ENCODE measurements at regions not wholly inside any gene's neighbourhood (a gene's known extent, or its start where the extent isn't known, plus 50 kb on each side); places are given as distances from the start of the nearest gene placed in this dataset.

GRCh38 chrX:7280520-7280919 is 132.6 kb upstream of the PUDP start:
- no peak for DNase-seq (ENCODE audit: low read depth)

GRCh38 chrX:7272346-7272745 is 124.4 kb upstream of the PUDP start:
- DNase-seq (ENCODE audit: low read depth), result no peak

DNA sequence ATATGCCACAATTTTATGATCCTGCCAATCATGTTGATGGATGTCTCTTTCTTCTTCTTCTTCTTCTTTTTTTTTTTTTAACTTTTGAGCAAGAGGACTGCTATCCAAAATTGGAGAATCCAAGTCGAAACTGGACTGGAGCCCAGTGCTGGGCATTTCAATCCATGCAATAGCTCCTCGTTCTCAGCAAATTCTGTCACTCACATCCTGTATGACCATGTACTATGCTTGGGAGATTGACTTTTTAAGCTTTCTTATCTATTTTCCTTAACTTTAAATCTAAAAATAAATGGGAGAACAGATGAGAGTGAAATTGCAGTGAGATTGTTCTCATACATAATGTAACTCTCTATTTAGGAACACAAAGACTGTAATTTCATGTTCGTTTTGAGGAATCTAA is 123.0 kb upstream of the PUDP start:
- no peak for DNase-seq (ENCODE audit: low read depth)

- no peak for DNase-seq (ENCODE audit: low read depth)
Measured at GRCh38 chrX:7269991-7270390, 122.0 kb upstream of the PUDP start.

DNA sequence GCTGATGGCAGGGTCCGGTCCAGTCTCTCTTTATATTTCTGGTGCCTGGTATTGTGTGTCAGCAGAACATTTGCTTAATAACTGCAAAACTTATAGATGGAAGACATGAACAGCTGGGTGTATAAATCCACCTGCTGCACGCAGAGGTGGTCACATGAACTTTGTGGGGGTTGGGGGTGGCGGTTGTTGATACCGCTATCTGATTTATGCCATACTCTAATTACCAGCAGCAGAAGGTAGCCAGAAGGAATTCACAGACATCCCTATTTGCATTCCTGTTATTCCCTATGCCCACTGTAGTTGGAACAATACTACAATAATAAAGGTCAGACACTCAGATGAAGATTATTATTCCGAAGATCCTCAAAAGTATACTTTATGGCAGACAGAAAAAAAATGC is 121.6 kb upstream of the PUDP start:
- no peak for DNase-seq (ENCODE audit: low read depth)

- DNase-seq (ENCODE audit: low read depth), result no peak
Measured at GRCh38 chrX:7266288-7266687, 118.3 kb upstream of the PUDP start.

- no peak for DNase-seq (ENCODE audit: low read depth)
Measured at GRCh38 chrX:7264399-7264798, 116.4 kb upstream of the PUDP start.

- no peak for DNase-seq (ENCODE audit: low read depth)
Measured at GRCh38 chrX:7263961-7264360, 116.0 kb upstream of the PUDP start.

GRCh38 chrX:7263330-7263729 is 115.4 kb upstream of the PUDP start:
- no peak for DNase-seq (ENCODE audit: low read depth)

DNA sequence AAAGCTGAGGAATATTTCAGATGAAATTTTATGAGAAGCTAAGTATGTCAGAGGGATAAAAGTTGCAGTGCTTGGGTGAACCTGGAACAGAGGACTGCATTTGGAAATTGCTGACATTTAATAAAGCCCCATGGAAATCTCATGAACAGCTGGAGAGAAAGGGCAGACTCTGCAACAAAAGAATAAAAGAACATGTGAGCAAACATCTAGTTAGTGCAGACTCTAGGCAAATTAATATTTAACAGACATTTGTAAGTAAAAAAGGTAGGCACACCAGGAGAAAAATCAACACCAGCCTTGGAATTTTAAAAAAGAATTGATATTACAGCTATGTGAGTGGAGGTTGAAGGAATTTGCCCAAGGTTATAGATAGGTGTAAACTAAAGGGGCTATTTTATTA is 114.6 kb upstream of the PUDP start:
- no peak for DNase-seq (ENCODE audit: low read depth)

- DNase-seq (ENCODE audit: low read depth), result no peak
Measured at GRCh38 chrX:7261672-7262332, 113.8 kb upstream of the PUDP start.

DNA sequence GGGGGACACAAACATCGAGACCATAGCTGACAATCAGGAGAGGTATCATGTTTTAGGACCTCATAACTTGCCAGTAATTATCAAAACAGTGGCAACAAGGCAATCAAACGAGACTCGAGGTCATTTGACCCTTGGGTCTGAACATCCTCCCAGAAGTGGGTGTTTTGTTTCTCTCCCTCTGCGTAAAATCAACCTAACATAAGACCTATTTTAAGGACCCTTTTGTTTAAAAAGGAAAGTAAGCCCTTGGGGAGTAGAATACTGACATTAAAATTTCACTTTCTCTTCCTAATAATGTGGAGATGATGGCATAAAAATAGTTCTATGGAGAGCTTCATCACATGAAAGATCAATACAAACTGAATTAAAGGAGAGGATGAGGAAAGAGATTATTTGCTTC is 106.2 kb upstream of the PUDP start:
- DNase-seq (ENCODE audit: low read depth), result no peak

DNA sequence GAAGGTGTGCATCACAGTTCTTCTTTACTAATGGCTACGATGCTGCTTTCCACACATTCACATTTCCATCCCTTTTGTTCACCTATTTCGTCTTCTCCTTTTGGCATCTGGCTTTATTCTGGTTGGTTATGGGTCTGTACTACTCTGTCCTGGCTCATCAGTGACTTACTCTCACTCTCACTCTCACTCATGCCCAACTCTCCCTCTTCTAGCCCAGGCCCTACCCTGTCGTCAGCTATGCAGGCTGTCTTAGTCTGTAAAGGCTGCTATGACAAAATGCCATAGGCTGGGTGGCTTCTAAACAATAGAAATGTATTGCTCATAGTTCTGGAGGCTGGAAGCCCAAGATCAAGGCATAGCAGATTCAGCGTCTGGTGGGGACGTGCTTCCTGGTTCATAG is 105.6 kb upstream of the PUDP start:
- no peak for DNase-seq (ENCODE audit: low read depth)

DNA sequence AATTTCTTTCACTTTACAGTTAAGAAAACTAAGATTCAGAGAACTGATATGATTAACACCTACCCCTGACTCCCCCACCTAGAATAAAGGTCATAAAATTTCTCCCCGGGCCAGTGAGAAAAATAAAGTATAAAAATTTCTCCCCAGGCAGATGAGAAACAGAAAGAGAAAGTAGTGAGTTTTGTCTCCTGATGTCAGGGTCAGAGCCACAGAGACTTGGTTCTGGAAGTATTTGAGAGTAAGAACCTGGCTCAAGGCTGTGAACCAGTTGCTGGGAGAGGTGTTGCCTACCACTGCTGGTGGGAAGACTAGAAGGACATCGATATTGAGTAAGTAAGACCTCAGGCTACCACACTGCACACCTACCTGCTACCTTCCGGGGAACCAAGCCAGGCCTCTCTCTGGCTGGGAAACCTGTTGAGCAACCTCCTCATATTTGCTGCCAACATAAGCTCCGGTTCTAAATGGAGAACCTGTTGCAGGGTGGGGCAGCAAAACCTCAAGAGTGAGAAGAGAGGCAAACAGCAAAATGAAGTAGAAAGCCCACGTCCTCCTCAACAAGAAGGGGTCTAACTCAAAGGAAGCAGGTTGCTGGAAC is 104.2 kb upstream of the PUDP start:
- DNase-seq (ENCODE audit: low read depth), result no peak

DNA sequence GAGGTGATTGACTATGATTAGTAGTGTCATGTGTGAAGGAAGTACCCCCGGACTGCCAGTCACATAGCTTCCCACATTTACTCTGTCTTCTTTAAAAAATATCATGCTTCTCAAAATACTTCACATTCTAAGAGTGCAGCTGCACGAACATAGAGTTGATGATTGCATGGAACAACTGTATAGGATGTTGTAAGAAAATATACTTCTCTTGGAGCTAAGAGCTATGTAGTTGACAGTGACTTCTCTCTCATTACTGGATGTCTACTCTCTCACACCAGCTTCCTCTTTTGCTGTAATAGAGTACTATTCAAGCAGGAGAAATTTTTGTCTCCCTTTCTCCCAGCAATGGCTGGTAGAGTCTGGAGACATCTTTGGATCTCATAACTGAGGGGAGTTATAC is 99.4 kb upstream of the PUDP start:
- no peak for DNase-seq (ENCODE audit: low read depth)

GRCh38 chrX:7244405-7244804 is 96.5 kb upstream of the PUDP start:
- DNase-seq (ENCODE audit: low read depth), result no peak

GRCh38 chrX:7242613-7243012 is 94.7 kb upstream of the PUDP start:
- no peak for DNase-seq (ENCODE audit: low read depth)

GRCh38 chrX:7240929-7241328 is 93.0 kb upstream of the PUDP start:
- DNase-seq (ENCODE audit: low read depth), result no peak

DNA sequence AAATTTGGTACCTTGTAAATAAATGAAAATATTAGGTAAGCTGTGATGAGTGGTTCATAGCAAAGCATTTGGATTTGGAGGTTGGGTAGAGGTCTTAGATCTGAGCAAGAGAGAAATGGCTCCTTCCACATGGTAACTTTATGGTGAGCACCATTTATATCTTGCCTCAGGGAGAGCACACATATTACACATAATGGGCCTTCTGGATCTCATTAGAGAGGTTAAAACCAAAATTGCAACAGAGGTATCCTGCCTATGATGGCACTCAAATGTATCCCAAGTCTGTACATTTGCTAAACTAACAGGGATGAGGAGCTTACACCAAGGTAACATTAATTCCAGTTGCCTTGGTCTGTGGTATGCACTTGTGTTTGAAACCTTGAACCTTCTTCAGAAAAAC is 87.1 kb upstream of the PUDP start:
- DNase-seq (ENCODE audit: low read depth), result no peak

DNA sequence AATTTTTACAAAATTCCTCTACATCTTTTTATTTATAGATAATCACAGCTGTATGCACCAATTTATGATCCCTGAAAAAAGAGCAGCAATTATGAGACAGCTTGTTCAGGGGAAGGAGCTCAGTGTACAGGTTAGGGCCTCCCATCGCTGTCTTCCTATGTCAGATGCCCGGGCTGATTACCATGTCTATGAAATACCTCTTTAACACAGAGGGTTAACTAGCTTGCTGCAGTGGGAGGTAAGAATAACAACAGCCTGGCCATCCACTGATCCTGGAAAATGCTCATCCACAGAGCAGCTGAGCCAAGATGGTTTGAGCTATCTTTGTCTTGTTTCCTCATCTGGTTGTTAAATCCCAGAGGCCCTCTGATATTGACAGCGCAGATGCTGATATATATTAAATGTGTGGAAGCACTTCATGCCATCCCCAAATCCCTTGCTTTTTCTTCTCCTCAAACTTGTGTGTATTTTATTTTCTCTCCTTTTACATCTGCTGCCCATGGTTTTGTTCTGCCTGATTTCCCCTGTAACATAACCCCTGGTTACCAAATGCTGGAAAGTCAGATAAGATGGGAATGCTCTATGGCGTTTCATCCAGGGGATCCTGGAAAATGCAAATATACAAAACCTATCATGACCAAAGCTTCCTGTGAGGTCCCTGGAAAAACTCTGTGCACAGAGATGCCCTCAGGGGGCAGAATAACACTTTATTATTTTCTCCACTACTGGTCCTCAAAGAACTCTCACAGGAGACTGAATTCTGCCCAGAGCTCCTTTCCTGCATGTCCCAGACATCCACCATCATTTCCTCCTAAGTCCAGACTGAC is 85.8 kb upstream of the PUDP start:
- DNase-seq (ENCODE audit: low read depth), result no peak

GRCh38 chrX:7228226-7228625 is 80.3 kb upstream of the PUDP start:
- no peak for DNase-seq (ENCODE audit: low read depth)

GRCh38 chrX:7225338-7225737 is 77.4 kb upstream of the PUDP start:
- no peak for DNase-seq (ENCODE audit: low read depth)

DNA sequence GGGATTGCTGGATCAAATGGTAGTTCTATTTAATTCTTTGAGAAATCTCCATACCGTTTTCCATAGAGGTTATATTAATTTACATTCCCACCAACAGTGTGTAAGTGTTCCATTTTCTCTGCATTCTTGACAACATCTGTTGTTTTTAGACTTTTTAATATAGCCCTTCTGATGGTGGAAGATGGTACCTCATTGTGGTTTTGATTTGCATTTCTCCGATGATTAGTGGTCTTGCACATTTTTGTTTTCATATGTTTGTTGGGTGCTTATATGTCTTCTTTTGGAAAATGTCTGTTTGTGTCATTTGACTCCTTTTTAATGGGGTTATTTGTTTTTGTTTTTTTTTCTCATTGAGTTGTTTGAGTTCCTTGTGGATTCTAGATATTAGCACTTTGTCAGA is 75.3 kb upstream of the PUDP start:
- no peak for DNase-seq (ENCODE audit: low read depth)
